Thoracic aorta (tissue), 2 donors: ENCODE measurements at regions not wholly inside any gene's neighbourhood (a gene's known extent, or its start where the extent isn't known, plus 50 kb on each side); places are given as distances from the start of the nearest gene placed in this dataset.
"Not testable (repeated sequence)": the region's sequence is repeated elsewhere in the genome, so short reads cannot be mapped to it uniquely, and the experiment has no call there.

Source experiments
- ATAC-seq: fragments of 150-250 bp; one replicate; pipeline ENCODE4 v1.8.0; 2017; ENCODE audit warnings: low read depth; ENCODE audit not compliant: insufficient number of reproducible peaks, low FRiP score
- DNase-seq: peaks from one replicate; pipeline ENCODE4 v3.0.0-alpha.2; 2020; ENCODE audit warnings: low spot score
- H3K27ac ChIP-seq, 2 donors: fragments of 200-600 bp; sonication (generic); 1 replicate in 1 of 2; 2 replicates in 1 of 2; pipeline ENCODE4 v1.5.1; 2016; ENCODE audit warnings: mild to moderate bottlenecking in 2 of 2, moderate library complexity in 2 of 2
- H3K27me3 ChIP-seq: fragments of 200-600 bp; sonication (generic); replicated peaks from 2 replicates; pipeline ENCODE4 v1.6.0; 2016; ENCODE audit warnings: mild to moderate bottlenecking; ENCODE audit not compliant: insufficient read depth
- H3K36me3 ChIP-seq: fragments of 200-600 bp; sonication (generic); one replicate; pipeline ENCODE4 v1.5.1; 2016
- H3K4me1 ChIP-seq, 2 donors: fragments of 200-600 bp; sonication (generic); 1 replicate in 1 of 2; 2 replicates in 1 of 2; pipeline versions ENCODE4 v1.5.1 to v1.6.0; 2016; ENCODE audit warnings: low read depth in 2 of 2, mild to moderate bottlenecking in 1 of 2; ENCODE audit not compliant: control insufficient read depth in 1 of 2
- H3K4me3 ChIP-seq: fragments of 200-600 bp; sonication (generic); 2 replicates; pipeline ENCODE4 v1.5.1; 2016; ENCODE audit warnings: mild to moderate bottlenecking
- H3K9me3 ChIP-seq: fragments of 200-600 bp; sonication (generic); 2 replicates; pipeline ENCODE4 v1.5.1; 2016
- CTCF ChIP-seq: fragments of 200-600 bp; sonication (generic); IDR thresholded peaks from one replicate; pipeline ENCODE4 v1.5.1; 2019; ENCODE audit warnings: antibody characterized with exemption

DNA sequence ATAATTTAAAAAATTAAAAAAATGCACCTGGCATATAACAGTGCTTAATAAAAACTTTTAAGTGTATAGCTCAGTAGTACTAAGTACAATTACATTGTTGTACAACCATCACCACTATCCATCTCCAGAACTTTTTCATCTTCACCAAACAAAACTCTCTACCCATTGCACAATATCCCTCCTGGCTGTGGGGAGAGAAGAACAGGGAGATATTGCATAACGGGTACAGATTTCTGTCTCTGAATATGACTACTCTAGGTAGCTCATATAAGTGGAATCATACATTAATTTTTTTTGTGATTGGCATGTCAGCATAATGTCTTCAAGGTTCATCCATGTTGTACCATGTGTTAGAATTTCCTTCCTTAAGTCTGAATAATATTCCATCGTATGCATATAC lies 91.0 kb upstream of the PLAAT1 start:
- DNase-seq: no peak
- H3K27ac ChIP-seq: no peak overlapping the region
- peak; percentile 60 for ATAC-seq
- H3K9me3 ChIP-seq: no peaks in the 10 kb centered on the region
- TF ChIP-seq CTCF: no peak
- H3K4me1 ChIP-seq: no peaks in the 10 kb centered on the region
- H3K36me3 ChIP-seq: no peaks in the 10 kb centered on the region
- no peak overlapping the region for H3K4me3 ChIP-seq
- H3K27me3 ChIP-seq: no peaks in the 10 kb centered on the region

- H3K27ac ChIP-seq, DNase-seq, H3K36me3 ChIP-seq, ATAC-seq, H3K9me3 ChIP-seq, H3K4me3 ChIP-seq, H3K27me3 ChIP-seq, H3K4me1 ChIP-seq: not testable (repeated sequence)
These were observed 85.8 kb upstream of the PLAAT1 start for GRCh38 chr3:193155044-193155781.

GRCh38 chr3:193157051-193157450 lies 84.0 kb upstream of the PLAAT1 start:
- DNase-seq: no peak
- H3K4me1 ChIP-seq: no peaks in the 10 kb centered on the region
- H3K9me3 ChIP-seq: no peaks in the 10 kb centered on the region
- H3K27ac ChIP-seq: no peak overlapping the region
- no peak for ATAC-seq
- no peaks in the 10 kb centered on the region for H3K36me3 ChIP-seq
- TF ChIP-seq CTCF: no peak
- no peak overlapping the region for H3K4me3 ChIP-seq
- no peaks in the 10 kb centered on the region for H3K27me3 ChIP-seq

DNA sequence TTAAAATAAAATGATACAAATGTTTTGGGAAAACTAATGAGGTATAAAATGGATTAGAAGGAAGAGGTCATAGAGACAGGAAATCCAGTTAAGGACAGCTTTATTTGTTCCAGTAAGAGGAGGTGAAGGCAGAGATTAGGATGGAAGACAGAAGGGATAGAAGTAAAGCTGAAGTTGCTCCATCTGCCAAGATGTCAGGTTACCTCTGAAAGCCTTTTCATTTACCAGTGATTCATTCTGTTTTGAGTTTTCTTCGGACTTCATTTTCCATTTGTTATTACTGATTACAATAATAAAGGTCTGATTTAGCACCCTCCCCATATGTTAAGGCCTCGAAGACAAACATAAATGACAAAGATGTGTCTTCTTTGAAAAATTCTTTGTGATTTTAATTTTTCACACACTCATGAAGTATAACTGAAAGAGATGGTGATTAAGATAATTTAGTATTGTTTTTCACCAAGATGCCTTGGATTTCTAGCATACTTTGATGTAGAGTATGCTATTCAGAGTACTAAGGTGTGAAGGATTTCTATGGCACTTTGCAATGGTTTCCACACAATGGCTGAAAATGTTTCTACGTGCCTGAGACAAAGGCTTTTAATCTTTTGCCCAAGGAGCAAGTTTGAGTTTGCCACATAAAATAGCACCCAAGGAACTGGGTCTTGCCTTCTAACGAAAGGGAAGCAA lies 75.4 kb upstream of the PLAAT1 start:
- ATAC-seq (no peak), DNase-seq (no peak)
- Histone ChIP-seq H3K4me3 (no peak overlapping the region), H3K27me3 (no peaks in the 10 kb centered on the region), H3K36me3 (no peaks in the 10 kb centered on the region), H3K27ac (no peak overlapping the region), H3K9me3 (no peaks in the 10 kb centered on the region), H3K4me1 (no peaks in the 10 kb centered on the region)
- TF ChIP-seq CTCF: no peak

DNA sequence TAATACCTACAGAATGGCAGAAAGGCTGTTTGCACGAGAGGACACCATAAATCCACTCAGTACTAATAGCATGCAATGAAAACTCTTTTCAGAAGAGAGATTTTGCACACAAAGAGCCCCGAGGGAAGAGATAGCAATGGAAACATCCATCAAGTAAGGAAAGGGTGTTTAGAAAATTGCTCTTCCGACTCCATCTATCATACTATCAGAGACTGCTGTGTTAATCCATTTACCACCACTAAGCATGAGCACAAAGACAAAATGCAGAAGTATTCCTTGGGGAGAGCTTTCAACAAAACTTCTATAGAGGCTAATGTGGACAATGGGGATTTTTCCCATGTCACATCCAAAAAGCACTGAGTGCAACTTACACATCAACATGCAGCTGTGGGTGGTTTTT lies 72.1 kb upstream of the PLAAT1 start:
- no peak for ATAC-seq
- no peak for DNase-seq
- no peak for TF ChIP-seq CTCF

More for the DNA sequence above, 72.1 kb upstream of the PLAAT1 start:
- Histone ChIP-seq H3K27me3 (no peaks in the 10 kb centered on the region), H3K4me1 (no peaks in the 10 kb centered on the region), H3K9me3 (no peaks in the 10 kb centered on the region), H3K27ac (no peak overlapping the region), H3K36me3 (no peaks in the 10 kb centered on the region), H3K4me3 (no peak overlapping the region)
